Right cardiac atrium (tissue), 5 donors: ENCODE measurements at regions not wholly inside any gene's neighbourhood (a gene's known extent, or its start where the extent isn't known, plus 50 kb on each side); places are given as distances from the start of the nearest gene placed in this dataset.

ENCODE experiments used
- ATAC-seq, 2 donors: fragments of 200-7000 bp; cut with Tn5 transposase; one replicate each; pipeline versions ENCODE4 v1.8.0 to v1.9.1; 2020; ENCODE audit warnings: moderate library complexity in 2 of 2, mild to moderate bottlenecking in 1 of 2
- DNase-seq, 3 donors: peaks; one replicate each; pipeline ENCODE4 v3.0.0-alpha.2; 2020
- H3K27ac ChIP-seq: one replicate; pipeline ENCODE4 v1.5.1; 2013; ENCODE audit warnings: mild to moderate bottlenecking, low read length, control low read depth, moderate library complexity
- H3K27me3 ChIP-seq: one replicate; pipeline ENCODE4 v1.6.1; 2013; ENCODE audit not compliant: control insufficient read depth, insufficient read depth
- H3K4me1 ChIP-seq: one replicate; pipeline ENCODE4 v1.6.1; 2013; ENCODE audit warnings: low read length; ENCODE audit not compliant: control insufficient read depth, insufficient read depth
- H3K4me3 ChIP-seq: one replicate; pipeline ENCODE4 v1.5.1; 2013; ENCODE audit warnings: low read length, control low read depth
- H3K9me3 ChIP-seq: one replicate; pipeline ENCODE4 v1.6.1; 2013; ENCODE audit warnings: low read length; ENCODE audit not compliant: control insufficient read depth
- WGBS: extraction: QIAGEN DNeasy Blood & Tissue Kit; methylation state at CpG from one replicate; pipeline ENCODE4 v1.1.7; 2013; 5-methylcytosine and 5-hydroxymethylcytosine counted together
- intact Hi-C, 4 donors: fragments of 100-400 bp; cut with DNase I; formaldehyde crosslinking; loops; one replicate each; pipeline versions ENCODE4 v1.11.0 to v1.14.0; 2022 to 2023
- donor health status: healthy with polysubstance abuse.
- donor health status: DM: no; HTN: yes; CAD: no.
- donor health status: DM: no; HTN: no; CAD: no.
- donor health status: DM: no; HTN: yes; CAD: no; lungs with severe emphysema.
- donor health status: DM: yes; HTN: yes; CAD: no.

DNA sequence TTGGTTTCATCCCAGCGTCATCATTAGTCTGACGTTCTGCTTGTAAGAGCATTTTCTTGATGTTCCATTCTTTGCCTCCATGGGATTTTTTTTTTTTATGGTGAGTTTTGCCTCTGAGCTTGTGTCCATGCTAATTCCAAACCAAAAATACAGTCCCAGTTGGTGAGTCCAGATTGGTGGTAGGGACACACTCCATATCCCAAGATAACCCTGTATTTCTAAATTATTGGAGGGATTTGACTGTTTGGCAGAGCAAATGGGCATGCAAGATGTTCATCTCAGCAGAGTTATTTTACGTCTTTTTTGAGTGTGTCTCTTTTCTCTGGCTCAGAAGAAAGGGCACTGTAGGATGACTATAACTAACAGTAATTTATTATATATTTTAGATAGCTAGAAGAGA is 526.8 kb upstream of the CFAP20DC start:
- no peaks in the 10 kb centered on the region for H3K27me3 ChIP-seq
- intact Hi-C loops, result loop anchor here (5.0 to 10.0 kb wide), 2 partner anchors 281 to 362 kb away; no protein-coding TSS in a partner anchor
- no peak overlapping the region for H3K27ac ChIP-seq
- H3K9me3 ChIP-seq, result no peaks in the 10 kb centered on the region
- no peaks in the 10 kb centered on the region for H3K4me1 ChIP-seq
- no peak overlapping the region for H3K4me3 ChIP-seq
- DNase-seq, result no peak
- WGBS, result 69% methylated on average over 3 of the region's 3 CpGs
- ATAC-seq, result no peak

DNA sequence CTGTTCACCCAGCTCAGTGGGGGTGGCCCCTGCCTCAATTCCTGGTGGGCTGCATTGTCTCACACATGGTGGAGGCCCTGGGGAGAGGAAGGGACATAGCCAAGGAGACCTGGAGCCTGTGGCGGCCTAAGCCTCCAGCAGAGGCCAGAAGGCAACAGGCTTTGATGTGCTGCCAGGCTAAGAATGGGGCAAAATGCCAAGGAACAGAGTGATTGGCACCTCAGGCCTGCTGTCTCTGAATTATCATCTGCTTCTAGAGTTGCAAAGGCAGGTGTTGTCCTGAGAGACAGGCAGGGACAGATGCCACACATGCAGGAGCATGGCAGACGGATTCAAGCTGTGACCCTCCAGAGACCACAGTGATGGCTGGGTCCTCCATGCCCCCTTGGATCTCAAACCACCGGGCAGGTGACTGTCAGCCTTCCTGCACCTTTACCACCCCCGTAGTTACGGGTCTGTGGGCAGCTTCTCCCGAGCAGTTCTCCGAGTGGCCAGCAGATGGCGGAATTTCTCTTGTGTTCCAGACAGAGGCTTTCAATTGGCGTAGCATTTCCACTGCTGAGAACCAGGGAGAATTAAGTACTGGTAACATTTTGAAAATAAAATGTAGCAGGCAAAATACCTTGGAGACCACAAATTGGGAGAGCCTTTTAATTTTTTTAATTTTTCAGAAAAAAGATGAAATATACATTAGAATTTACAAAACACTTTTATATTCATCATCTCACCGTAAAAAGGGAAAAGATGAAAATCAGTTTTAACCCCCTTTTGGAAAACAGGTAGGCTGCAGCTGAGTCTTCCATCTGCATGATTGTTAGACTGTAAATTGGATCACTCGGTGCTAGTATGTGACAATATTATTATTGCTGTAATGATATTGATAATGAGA is 525.5 kb upstream of the CFAP20DC start:
- intact Hi-C loops, result loop anchor here (5.0 to 10.0 kb wide), 2 partner anchors 282 to 361 kb away; no protein-coding TSS in a partner anchor
- H3K4me3 ChIP-seq, result no peak overlapping the region
- H3K9me3 ChIP-seq, result no peaks in the 10 kb centered on the region
- H3K27ac ChIP-seq, result no peak overlapping the region
- no peaks in the 10 kb centered on the region for H3K4me1 ChIP-seq
- H3K27me3 ChIP-seq, result no peaks in the 10 kb centered on the region
- WGBS, result 24% methylated on average over 11 of the region's 11 CpGs
- ATAC-seq, result peak; percentile 66 to 74
- DNase-seq, result peak; percentile 80 to 95 (median 91)

DNA sequence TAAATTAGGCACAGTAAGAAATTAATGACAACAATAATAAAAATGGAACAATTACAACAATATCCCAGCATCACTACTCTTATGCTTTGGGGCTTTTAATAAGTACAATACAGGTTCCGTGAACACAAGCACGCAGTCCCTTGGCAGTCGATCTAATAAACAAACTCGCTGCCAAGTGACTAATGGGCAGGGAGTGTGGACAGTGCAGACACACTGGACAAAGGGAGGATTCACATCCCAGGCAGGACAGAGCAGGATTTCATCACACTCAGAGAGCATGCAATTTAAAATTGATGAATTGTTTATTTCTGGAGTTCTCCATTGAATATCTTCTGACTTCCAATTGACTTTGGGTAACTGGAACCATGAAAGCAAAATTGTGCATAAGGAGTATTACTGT is 524.1 kb upstream of the CFAP20DC start:
- H3K27me3 ChIP-seq, result no peaks in the 10 kb centered on the region
- no peaks in the 10 kb centered on the region for H3K9me3 ChIP-seq
- ATAC-seq (peak; percentile 40 to 70), DNase-seq (peak in 1 of 3 donors; percentile 22)
- H3K4me3 ChIP-seq, result no peak overlapping the region
- WGBS, result 28% methylated on average over 4 of the region's 4 CpGs
- no peaks in the 10 kb centered on the region for H3K4me1 ChIP-seq
- H3K27ac ChIP-seq, result no peak overlapping the region
- intact Hi-C loops, result loop anchor here in 1 of 4 donors (10.0 kb wide), 1 partner anchor 359 kb away; no protein-coding TSS in a partner anchor

DNA sequence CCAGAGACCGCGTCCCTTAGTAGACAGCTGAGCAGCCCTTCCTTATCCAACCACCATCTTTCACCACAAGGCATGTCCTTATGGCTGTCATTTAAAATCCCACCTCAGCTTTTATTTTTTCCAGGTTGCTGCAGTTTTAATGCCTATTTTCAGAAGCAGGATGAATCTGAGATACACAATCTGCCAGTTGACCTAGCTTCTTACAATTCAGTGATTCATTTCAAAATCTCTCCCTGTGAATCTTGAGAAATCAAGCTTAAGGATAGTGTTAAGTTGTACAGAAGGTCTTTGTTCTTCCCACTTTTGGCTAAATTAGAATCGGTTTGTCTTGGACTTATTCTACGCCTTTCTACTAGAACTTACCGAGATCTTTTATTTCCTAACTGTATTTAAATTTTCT is 522.3 kb upstream of the CFAP20DC start:
- Histone ChIP-seq H3K9me3 (no peaks in the 10 kb centered on the region), H3K27me3 (no peaks in the 10 kb centered on the region), H3K4me1 (no peaks in the 10 kb centered on the region), H3K27ac (no peak overlapping the region), H3K4me3 (no peak overlapping the region)
- intact Hi-C loops, result loop anchor here in 1 of 4 donors (10.0 kb wide), 1 partner anchor 357 kb away; no protein-coding TSS in a partner anchor
- ATAC-seq (no peak), DNase-seq (no peak)
- WGBS, result 91% methylated on average over 5 of the region's 5 CpGs

DNA sequence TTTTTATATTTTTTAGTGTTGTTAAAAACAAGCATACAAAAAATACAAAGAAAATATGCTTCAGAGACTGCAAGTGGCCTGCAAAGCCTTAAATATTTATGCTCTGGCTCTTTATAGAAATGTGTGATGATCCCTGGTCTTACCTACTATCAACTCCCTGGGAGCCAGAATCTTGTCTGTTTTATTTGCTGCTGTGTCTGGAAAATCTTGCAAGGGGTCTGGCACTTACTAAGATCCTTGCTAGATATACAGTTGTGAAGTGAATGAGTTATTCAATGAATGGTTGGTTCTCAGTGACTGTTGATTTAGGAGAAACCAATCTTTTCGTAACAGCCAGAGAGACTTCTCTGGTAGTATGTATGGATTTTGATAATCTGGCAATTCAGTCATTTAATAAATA is 521.0 kb upstream of the CFAP20DC start:
- H3K27me3 ChIP-seq, result no peaks in the 10 kb centered on the region
- intact Hi-C loops, result loop anchor here in 1 of 4 donors (10.0 kb wide), 1 partner anchor 356 kb away; no protein-coding TSS in a partner anchor
- no peak for ATAC-seq
- no peak overlapping the region for H3K4me3 ChIP-seq
- 91% methylated on average over 1 of the region's 1 CpG for WGBS
- no peaks in the 10 kb centered on the region for H3K4me1 ChIP-seq
- no peaks in the 10 kb centered on the region for H3K9me3 ChIP-seq
- no peak overlapping the region for H3K27ac ChIP-seq
- no peak for DNase-seq

DNA sequence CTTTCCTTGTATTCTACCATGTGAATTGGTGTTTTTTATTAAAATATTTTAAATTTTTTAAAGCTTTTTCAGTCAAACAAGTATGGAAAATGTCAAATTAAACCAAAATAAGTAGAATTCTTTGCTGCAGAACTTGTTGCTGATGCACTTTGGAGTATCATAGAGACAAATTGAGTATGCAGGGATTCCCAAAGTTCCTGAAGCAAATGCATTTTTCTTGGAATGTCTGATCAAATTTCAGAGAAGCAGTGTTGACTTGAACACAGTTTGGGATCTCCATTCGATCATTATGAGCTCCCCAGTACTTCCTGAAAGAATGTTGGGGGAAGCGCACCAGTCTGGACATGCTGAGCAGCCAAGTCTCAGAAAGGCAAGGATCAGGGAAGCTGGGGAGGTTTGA is 517.8 kb upstream of the CFAP20DC start:
- Histone ChIP-seq H3K9me3 (no peaks in the 10 kb centered on the region), H3K27me3 (no peaks in the 10 kb centered on the region), H3K4me3 (no peak overlapping the region), H3K4me1 (no peaks in the 10 kb centered on the region), H3K27ac (no peak overlapping the region)
- intact Hi-C loops, result no loop called here
- ATAC-seq (no peak), DNase-seq (no peak)
- 77% methylated on average over 2 of the region's 2 CpGs for WGBS

DNA sequence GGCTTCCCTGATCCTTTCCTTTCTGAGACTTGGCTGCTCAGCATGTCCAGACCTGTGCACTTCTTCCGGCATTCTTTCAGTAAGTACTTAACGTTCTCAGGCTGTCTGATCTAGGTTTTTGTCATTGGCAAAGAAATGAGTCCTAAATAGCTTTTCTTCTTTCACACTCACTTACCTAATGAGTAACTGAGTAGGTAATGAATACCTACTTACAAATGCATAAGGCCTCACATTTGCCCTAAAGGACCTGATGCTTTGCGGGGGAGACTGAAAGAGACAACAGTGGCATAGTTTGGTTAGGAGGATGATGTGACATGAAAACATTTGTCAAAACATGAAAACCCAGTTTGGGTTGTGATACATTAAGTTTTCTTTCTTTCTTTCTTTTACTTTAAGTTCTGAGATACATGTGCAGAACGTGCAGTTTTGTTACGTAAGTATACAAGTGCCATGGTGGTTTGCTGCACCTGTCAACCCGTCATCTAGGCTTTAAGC is 516.7 kb upstream of the CFAP20DC start:
- Histone ChIP-seq H3K27ac (no peak overlapping the region), H3K9me3 (no peaks in the 10 kb centered on the region), H3K4me3 (no peak overlapping the region), H3K27me3 (no peaks in the 10 kb centered on the region), H3K4me1 (no peaks in the 10 kb centered on the region)
- intact Hi-C loops, result no loop called here
- no peak for ATAC-seq
- DNase-seq, result no peak
- WGBS, result 90% methylated on average over 6 of the region's 6 CpGs

- H3K9me3 ChIP-seq, result no peaks in the 10 kb centered on the region
- intact Hi-C loops, result no loop called here
- no peaks in the 10 kb centered on the region for H3K4me1 ChIP-seq
- H3K27me3 ChIP-seq, result no peaks in the 10 kb centered on the region
- DNase-seq (no peak), ATAC-seq (no peak)
- H3K4me3 ChIP-seq, result no peak overlapping the region
- 77% methylated on average over 2 of the region's 2 CpGs for WGBS
- H3K27ac ChIP-seq, result no peak overlapping the region
These were observed 515.3 kb upstream of the CFAP20DC start for GRCh38 chr3:59565125-59565524.

GRCh38 chr3:59563966-59564365 is 514.1 kb upstream of the CFAP20DC start:
- Histone ChIP-seq H3K27ac (no peak overlapping the region), H3K4me1 (no peaks in the 10 kb centered on the region), H3K9me3 (no peaks in the 10 kb centered on the region), H3K27me3 (no peaks in the 10 kb centered on the region), H3K4me3 (no peak overlapping the region)
- 95% methylated on average over 1 of the region's 1 CpG for WGBS
- no peak for DNase-seq
- intact Hi-C loops, result no loop called here
- ATAC-seq, result no peak

- DNase-seq (no peak), ATAC-seq (no peak)
- Histone ChIP-seq H3K9me3 (no peaks in the 10 kb centered on the region), H3K4me3 (no peak overlapping the region), H3K4me1 (no peaks in the 10 kb centered on the region), H3K27ac (no peak overlapping the region), H3K27me3 (no peaks in the 10 kb centered on the region)
- intact Hi-C loops, result no loop called here
- WGBS, result 86% methylated on average over 4 of the region's 4 CpGs
These were observed 513.3 kb upstream of the CFAP20DC start for GRCh38 chr3:59563072-59563605.

GRCh38 chr3:59559721-59560435 is 510.1 kb upstream of the CFAP20DC start:
- peaks cover 3% of the 10 kb centered on the region for H3K27me3 ChIP-seq
- H3K27ac ChIP-seq, result no peak overlapping the region
- no peak overlapping the region for H3K4me3 ChIP-seq
- ATAC-seq, result peak in 1 of 2 donors; percentile 23
- DNase-seq, result no peak
- no peaks in the 10 kb centered on the region for H3K4me1 ChIP-seq
- 80% methylated on average over 4 of the region's 4 CpGs for WGBS
- intact Hi-C loops, result no loop called here
- H3K9me3 ChIP-seq, result no peaks in the 10 kb centered on the region
